HL-60 (cell line): ENCODE measurements at regions not wholly inside any gene's neighbourhood (a gene's known extent, or its start where the extent isn't known, plus 50 kb on each side); places are given as distances from the start of the nearest gene placed in this dataset.
A peak's percentile ranks its signal among the peaks of the same experiment; 100 is the strongest.

ENCODE experiments used
- DNase-seq, 2 experiments: peaks; one replicate each; pipeline ENCODE4 v3.0.0-alpha.2; 2010 to 2020; ENCODE audit warnings: low read depth in 1 of 2, low spot score in 1 of 2
- H3K27ac ChIP-seq: fragments of 250-450 bp; sonication (Bioruptor Pico); replicated peaks from 2 replicates; pipeline ENCODE4 v1.5.1; 2020; ENCODE audit warnings: mild to moderate bottlenecking, moderate library complexity
- H3K27me3 ChIP-seq: fragments of 250-450 bp; sonication (Bioruptor Pico); 2 replicates; pipeline ENCODE4 v1.5.1; 2021; ENCODE audit warnings: mild to moderate bottlenecking, moderate library complexity; ENCODE audit not compliant: insufficient read depth, poor library complexity, severe bottlenecking
- H3K4me3 ChIP-seq: replicated peaks from 2 replicates; pipeline ENCODE4 v1.5.1; 2011; ENCODE audit warnings: mild to moderate bottlenecking, control low read depth, low read length; ENCODE audit not compliant: insufficient read depth
- CTCF ChIP-seq: IDR thresholded peaks from one replicate; pipeline ENCODE4 v1.5.1; 2011; ENCODE audit warnings: low read length, control low read depth, inconsistent platforms; ENCODE audit not compliant: insufficient read depth
- GABPA ChIP-seq: IDR thresholded peaks from 2 replicates; pipeline ENCODE4 v1.6.1; 2012; ENCODE audit warnings: low read depth
- POLR2AphosphoS5 ChIP-seq: IDR thresholded peaks from 2 replicates; pipeline ENCODE4 v1.6.1; 2012; ENCODE audit warnings: low read depth
- SPI1 ChIP-seq: IDR thresholded peaks from 2 replicates; pipeline ENCODE4 v1.6.1; 2012; ENCODE audit warnings: low read depth, mild to moderate bottlenecking, borderline replicate concordance
- TF ChIP-seq, protein P1 (sequence below): IDR thresholded peaks from 2 replicates; pipeline ENCODE4 v1.6.1; 2012; ENCODE audit warnings: low read depth; ENCODE audit not compliant: insufficient replicate concordance

DNA sequence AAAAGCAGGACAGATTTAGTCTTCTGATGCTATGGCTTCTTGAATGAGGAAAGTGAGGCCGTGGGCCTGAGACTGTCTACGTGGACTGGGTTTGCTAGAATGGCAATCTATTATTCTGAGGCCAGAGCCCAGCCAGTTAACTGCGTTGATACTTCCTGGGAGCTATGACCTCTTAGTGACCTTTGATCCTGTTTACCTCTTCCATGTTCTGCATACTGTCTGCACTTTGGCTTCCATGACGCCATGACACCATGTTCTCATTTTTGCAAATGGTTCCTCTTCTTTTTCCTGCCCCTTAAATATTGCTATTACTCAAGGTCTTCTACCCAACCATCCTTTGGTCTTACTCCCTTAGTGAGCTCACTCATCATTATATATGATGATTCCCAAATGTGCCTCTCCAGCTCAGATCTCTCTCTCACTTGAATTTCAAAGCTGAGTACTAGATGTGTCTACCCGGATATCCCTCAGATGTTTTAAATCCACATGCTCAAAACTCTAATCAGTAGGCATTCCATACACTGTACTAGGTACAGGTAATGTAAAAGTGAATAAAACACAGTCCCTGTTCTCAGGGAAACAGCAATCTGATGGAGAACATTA, 66.1 kb upstream of the ATP1A1 start:
- TF ChIP-seq POLR2AphosphoS5 = no peak

DNA sequence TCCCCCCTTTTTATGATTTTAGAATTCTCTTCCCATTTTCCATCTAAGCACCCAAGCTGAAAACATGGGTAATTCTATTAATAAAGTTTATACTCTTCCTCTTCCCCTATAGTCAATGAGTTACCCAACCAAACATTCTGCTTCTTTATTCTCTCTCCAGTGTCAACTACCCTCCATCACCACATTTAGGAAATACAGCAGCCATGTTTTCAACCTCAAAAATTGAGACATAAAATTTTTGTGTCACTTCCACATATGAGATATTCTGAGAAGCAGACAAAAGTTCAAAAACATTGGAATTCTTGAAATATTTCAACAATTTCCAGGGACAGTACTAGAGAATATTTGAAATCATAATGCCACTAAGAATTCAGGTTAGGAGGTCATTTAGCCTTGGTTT, 64.8 kb upstream of the ATP1A1 start:
- DNase-seq = peak in 1 of 2 experiments; percentile 7
- Histone ChIP-seq H3K4me3 (no peak overlapping the region), H3K27ac (no peak overlapping the region), H3K27me3 (no peaks in the 10 kb centered on the region)
- TF ChIP-seq SPI1 = peak; percentile 1; the same call in 1 of the 2 replicates
- no peak for TF ChIP-seq POLR2AphosphoS5
- TF ChIP-seq GABPA = no peak

More for the DNA sequence above, 66.1 kb upstream of the ATP1A1 start:
- Histone ChIP-seq H3K4me3 (no peak overlapping the region), H3K27me3 (no peaks in the 10 kb centered on the region), H3K27ac (no peak overlapping the region)
- DNase-seq = no peak

DNA sequence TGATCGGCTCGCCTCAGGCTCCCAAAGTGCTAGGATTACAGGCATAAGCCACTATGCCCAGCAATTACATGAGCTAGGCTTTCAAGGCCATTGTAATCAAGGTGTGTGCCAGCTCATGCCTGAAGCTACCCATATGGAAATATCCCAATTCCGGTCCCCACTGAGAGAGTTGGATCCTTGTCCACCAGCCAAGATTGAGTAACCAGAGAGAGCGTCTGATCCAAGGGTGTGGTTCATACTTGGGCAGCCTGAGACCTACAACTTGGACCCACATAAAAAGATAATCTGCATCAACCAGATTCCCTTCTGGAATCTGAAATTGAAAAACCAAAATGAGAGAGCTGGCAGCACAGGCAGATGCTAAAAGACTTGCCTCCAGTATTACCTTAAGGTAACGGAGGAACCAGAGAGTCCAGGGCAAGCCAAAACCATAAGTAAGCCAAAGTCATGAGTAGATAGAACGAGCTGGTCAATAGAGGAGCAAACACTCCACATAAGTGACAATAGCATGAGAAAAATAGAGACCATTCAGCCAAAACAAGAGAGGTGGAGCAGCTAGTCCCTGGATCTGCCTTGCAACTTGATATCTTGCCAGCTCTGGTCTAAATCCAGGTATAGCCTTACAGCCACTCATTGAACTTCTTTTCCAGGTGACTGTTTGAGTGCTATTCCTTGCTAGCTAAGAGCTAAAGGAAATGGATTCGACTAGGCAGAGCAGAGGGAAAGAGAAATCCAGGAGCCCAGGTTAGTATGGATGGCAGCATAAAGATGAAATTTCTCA, 63.8 kb upstream of the ATP1A1 start:
- Histone ChIP-seq H3K27ac (no peak overlapping the region), H3K27me3 (no peaks in the 10 kb centered on the region), H3K4me3 (no peak overlapping the region)
- DNase-seq = no peak
- TF ChIP-seq CTCF (no peak), SPI1 (no peak), GABPA (no peak), POLR2AphosphoS5 (no peak)
- TF ChIP-seq, protein P1, sequence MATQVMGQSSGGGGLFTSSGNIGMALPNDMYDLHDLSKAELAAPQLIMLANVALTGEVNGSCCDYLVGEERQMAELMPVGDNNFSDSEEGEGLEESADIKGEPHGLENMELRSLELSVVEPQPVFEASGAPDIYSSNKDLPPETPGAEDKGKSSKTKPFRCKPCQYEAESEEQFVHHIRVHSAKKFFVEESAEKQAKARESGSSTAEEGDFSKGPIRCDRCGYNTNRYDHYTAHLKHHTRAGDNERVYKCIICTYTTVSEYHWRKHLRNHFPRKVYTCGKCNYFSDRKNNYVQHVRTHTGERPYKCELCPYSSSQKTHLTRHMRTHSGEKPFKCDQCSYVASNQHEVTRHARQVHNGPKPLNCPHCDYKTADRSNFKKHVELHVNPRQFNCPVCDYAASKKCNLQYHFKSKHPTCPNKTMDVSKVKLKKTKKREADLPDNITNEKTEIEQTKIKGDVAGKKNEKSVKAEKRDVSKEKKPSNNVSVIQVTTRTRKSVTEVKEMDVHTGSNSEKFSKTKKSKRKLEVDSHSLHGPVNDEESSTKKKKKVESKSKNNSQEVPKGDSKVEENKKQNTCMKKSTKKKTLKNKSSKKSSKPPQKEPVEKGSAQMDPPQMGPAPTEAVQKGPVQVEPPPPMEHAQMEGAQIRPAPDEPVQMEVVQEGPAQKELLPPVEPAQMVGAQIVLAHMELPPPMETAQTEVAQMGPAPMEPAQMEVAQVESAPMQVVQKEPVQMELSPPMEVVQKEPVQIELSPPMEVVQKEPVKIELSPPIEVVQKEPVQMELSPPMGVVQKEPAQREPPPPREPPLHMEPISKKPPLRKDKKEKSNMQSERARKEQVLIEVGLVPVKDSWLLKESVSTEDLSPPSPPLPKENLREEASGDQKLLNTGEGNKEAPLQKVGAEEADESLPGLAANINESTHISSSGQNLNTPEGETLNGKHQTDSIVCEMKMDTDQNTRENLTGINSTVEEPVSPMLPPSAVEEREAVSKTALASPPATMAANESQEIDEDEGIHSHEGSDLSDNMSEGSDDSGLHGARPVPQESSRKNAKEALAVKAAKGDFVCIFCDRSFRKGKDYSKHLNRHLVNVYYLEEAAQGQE = no peak

DNA sequence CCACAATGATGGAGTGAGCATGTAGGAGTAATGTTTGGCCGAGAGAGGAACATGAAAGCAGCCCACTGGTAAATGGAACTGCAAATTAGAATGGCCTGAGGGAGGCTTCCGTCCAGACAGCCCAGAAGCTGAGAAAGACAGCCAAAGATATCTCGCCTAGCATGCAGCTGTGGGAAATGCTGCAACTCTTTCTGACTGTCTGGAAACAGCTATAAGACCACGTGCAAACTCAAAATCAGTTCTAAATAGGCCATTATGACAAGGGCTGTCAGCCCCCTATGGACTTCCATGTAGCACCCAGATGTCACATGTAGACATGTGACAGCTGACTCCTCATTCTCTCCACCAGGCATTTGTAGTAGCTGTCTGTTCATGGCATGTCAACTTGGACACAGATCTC, 62.9 kb upstream of the ATP1A1 start:
- TF ChIP-seq POLR2AphosphoS5 (no peak), SPI1 (no peak), GABPA (no peak), CTCF (no peak)
- TF ChIP-seq, protein P1 = no peak
- Histone ChIP-seq H3K4me3 (no peak overlapping the region), H3K27ac (no peak overlapping the region)

More for the DNA sequence above, 62.9 kb upstream of the ATP1A1 start:
- no peaks in the 10 kb centered on the region for H3K27me3 ChIP-seq
- no peak for DNase-seq
